HEK293T (cell line): ENCODE measurements at regions not wholly inside any gene's neighbourhood (a gene's known extent, or its start where the extent isn't known, plus 50 kb on each side); places are given as distances from the start of the nearest gene placed in this dataset.

Experiments used
- CTCF ChIA-PET: fragments of 350-600 bp; formaldehyde crosslinking; extraction: SDS; loops from one replicate; lab custom pipeline; 2021; ENCODE audit warnings: antibody characterized with exemption, inconsistent platforms; lab: Yijun Ruan, JAX
- POLR2A ChIA-PET: fragments of 350-600 bp; formaldehyde crosslinking; extraction: SDS; loops from one replicate; lab custom pipeline; 2020; ENCODE audit warnings: antibody characterized with exemption, inconsistent platforms; lab: Yijun Ruan, JAX
- DNase-seq: peaks from one replicate; pipeline ENCODE4 v3.0.0; 2012; ENCODE audit warnings: mixed read lengths; ENCODE audit errors: extremely low spot score
- ARNT ChIP-seq: fragments of 450-650 bp; IDR thresholded peaks from 2 replicates; pipeline ENCODE4 v1.6.1; 2017; ENCODE audit warnings: mild to moderate bottlenecking
- BHLHE40 ChIP-seq: fragments of 450-650 bp; IDR thresholded peaks from 2 replicates; pipeline ENCODE4 v1.6.1; 2016; ENCODE audit warnings: mild to moderate bottlenecking, moderate library complexity, borderline replicate concordance
- CTBP1 ChIP-seq: fragments of 450-650 bp; IDR thresholded peaks from 2 replicates; pipeline ENCODE4 v1.6.1; 2016; ENCODE audit warnings: borderline replicate concordance
- ELF4 ChIP-seq: fragments of 450-650 bp; IDR thresholded peaks from 2 replicates; pipeline ENCODE4 v1.6.1; 2017; ENCODE audit warnings: antibody characterized with exemption
- FOXA1 ChIP-seq: fragments of 450-650 bp; IDR thresholded peaks from 2 replicates; pipeline ENCODE4 v1.6.1; 2016; ENCODE audit warnings: mild to moderate bottlenecking
- FOXK2 ChIP-seq: fragments of 450-650 bp; IDR thresholded peaks from 2 replicates; pipeline ENCODE4 v1.6.1; 2016; ENCODE audit warnings: mild to moderate bottlenecking
- FOXM1 ChIP-seq: fragments of 450-650 bp; IDR thresholded peaks from 2 replicates; pipeline ENCODE4 v1.6.1; 2017; ENCODE audit warnings: mild to moderate bottlenecking, borderline replicate concordance
- HDGF ChIP-seq: fragments of 450-650 bp; IDR thresholded peaks from 2 replicates; pipeline ENCODE4 v1.6.1; 2017; ENCODE audit warnings: antibody characterized with exemption, borderline replicate concordance
- L3MBTL2 ChIP-seq: fragments of 450-650 bp; conservative IDR thresholded peaks from 2 replicates; pipeline ENCODE4 v1.6.1; 2016; ENCODE audit warnings: mild to moderate bottlenecking
- LEF1 ChIP-seq: fragments of 450-650 bp; IDR thresholded peaks from 2 replicates; pipeline ENCODE4 v1.6.1; 2017; ENCODE audit warnings: mild to moderate bottlenecking, borderline replicate concordance
- NFRKB ChIP-seq: fragments of 450-650 bp; IDR thresholded peaks from 2 replicates; pipeline ENCODE4 v1.6.1; 2016; ENCODE audit warnings: mild to moderate bottlenecking, moderate library complexity
- SP1 ChIP-seq: fragments of 450-650 bp; IDR thresholded peaks from 2 replicates; pipeline ENCODE4 v1.6.1; 2017
- SUZ12 ChIP-seq: fragments of 450-650 bp; IDR thresholded peaks from 2 replicates; pipeline ENCODE4 v1.6.1; 2016; ENCODE audit warnings: mild to moderate bottlenecking
- TARDBP ChIP-seq: fragments of 450-650 bp; IDR thresholded peaks from 2 replicates; pipeline ENCODE4 v1.6.1; 2016
- ZNF384 ChIP-seq: fragments of 450-650 bp; IDR thresholded peaks from 2 replicates; pipeline ENCODE4 v1.6.1; 2016
- TF ChIP-seq, protein P1 (sequence below): fragments of 450-650 bp; IDR thresholded peaks from 2 replicates; pipeline ENCODE4 v1.6.1; 2016

DNA sequence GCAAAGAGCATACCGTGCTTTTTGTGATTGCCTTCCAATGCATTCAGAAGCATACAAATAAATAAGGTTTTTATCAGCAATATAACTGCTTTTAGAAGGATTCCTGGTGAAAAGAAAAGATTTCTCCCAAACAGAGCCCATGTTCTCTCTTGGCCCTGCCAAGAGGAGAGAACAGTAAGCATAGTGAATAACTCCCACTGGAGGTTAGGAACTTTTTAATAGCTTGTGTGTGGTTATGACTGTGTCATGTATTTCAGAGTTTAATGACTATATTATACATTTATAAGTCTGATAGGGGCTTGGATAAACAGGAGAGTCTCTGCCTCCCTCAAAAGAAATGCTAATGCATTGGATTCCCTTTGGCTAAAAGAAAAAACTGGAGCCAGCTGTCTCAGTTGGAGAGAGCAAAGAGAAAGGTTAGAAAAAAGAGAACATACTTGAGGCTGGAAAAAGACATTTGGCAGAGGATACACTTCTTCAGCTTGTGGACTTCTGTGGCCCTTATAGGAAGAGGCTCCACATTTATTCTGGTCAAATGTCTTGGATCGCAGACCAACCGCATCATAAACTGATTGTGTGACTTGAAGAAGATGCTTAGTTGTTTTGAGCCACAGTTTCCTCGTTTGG is 63.0 kb upstream of the SPRED2 start:
- DNase-seq, result no peak
- no peak for TF ChIP-seq NFRKB
- ChIA-PET POLR2A (no interaction called here), CTCF (no interaction called here)

DNA sequence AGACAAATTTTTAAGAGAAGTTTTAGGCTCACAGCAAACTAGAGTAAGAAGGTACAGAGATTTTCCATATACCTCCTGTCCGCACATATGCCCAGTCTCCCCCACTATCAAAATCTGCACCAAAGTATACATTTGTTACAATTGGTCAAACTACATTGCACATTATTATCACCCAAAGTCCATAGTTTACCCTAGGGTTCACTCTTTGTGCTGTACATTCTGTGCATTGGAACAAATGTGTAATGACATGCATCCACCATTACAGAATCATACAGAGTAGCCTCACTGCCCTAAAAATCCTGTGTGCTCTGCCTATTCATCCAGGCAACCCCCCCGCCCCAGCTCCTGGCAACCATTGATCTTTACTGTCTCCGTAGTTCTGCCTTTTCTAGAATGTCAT is 61.7 kb upstream of the SPRED2 start:
- DNase-seq, result no peak
- ChIA-PET CTCF (no interaction called here), POLR2A (no interaction called here)
- TF ChIP-seq SP1 (no peak), ARNT (no peak), LEF1 (no peak), BHLHE40 (no peak), TARDBP (no peak), FOXK2 (no peak), HDGF (no peak)
- TF ChIP-seq, protein P1, sequence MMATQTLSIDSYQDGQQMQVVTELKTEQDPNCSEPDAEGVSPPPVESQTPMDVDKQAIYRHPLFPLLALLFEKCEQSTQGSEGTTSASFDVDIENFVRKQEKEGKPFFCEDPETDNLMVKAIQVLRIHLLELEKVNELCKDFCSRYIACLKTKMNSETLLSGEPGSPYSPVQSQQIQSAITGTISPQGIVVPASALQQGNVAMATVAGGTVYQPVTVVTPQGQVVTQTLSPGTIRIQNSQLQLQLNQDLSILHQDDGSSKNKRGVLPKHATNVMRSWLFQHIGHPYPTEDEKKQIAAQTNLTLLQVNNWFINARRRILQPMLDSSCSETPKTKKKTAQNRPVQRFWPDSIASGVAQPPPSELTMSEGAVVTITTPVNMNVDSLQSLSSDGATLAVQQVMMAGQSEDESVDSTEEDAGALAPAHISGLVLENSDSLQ, result no peak

DNA sequence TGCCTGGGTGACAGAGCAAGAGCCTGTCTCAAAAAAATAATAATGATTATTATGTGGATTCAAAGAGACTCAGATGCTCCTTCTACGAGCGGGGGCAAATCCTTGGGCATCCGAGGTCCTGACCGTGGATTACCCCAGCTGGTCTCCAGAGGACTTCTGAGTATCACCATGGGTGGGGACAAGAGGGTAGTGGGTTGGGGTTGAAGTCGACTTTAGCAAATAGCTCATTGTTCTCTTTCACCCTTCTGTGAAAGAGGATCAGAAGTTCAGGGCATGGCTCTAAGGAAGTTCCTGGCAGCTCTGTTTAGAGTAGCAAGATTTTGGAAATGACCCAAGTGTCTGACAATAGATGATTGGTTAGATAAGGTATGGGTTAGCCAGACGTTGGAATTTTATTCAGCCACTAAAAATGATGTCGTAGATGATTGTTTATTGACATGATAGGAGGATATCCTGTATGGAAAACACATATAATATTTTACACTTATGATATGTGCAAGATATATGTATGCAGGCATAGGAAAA is 59.0 kb upstream of the SPRED2 start:
- DNase-seq, result no peak
- TF ChIP-seq CTBP1 (no peak), HDGF (no peak), L3MBTL2 (no peak), SUZ12 (no peak), ELF4 (no peak), BHLHE40 (no peak), FOXM1 (no peak), LEF1 (no peak), ARNT (no peak), NFRKB (no peak), ZNF384 (no peak), TARDBP (no peak), FOXA1 (no peak), SP1 (no peak), FOXK2 (no peak)
- TF ChIP-seq, protein P1, result no peak
- ChIA-PET POLR2A (no interaction called here), CTCF (no interaction called here)

- ChIA-PET POLR2A (no interaction called here), CTCF (interaction anchor here (0.6 kb wide), 1 partner anchor 119 kb away, joined by 3 read pairs; no protein-coding TSS in a partner anchor)
These were observed 57.8 kb upstream of the SPRED2 start for GRCh38 chr2:65490222-65490621.

GRCh38 chr2:65489269-65489668 is 56.9 kb upstream of the SPRED2 start:
- ChIA-PET POLR2A (no interaction called here), CTCF (no interaction called here)
- TF ChIP-seq FOXA1 (no peak), CTBP1 (no peak), SUZ12 (no peak), NFRKB (no peak), HDGF (no peak), ARNT (no peak), ELF4 (no peak), TARDBP (no peak), LEF1 (no peak), SP1 (no peak)
- TF ChIP-seq, protein P1, result no peak
- peak; percentile 32 for DNase-seq

More at GRCh38 chr2:65490222-65490621, 57.8 kb upstream of the SPRED2 start:
- DNase-seq, result no peak
- TF ChIP-seq SUZ12 (no peak), HDGF (no peak), FOXA1 (no peak), ELF4 (no peak), ZNF384 (no peak), SP1 (no peak), TARDBP (no peak), FOXK2 (no peak), CTBP1 (no peak), LEF1 (no peak), BHLHE40 (no peak), FOXM1 (no peak)
- TF ChIP-seq, protein P1, result no peak

GRCh38 chr2:65488527-65488926 is 56.1 kb upstream of the SPRED2 start:
- no peak for DNase-seq
- CTCF ChIA-PET, result no interaction called here
- no peak for TF ChIP-seq FOXK2
- TF ChIP-seq FOXM1, result no peak
- TF ChIP-seq ZNF384, result no peak
- TF ChIP-seq SUZ12, result no peak
- no peak for TF ChIP-seq HDGF
- no peak for TF ChIP-seq ELF4
- no peak for TF ChIP-seq BHLHE40
- TF ChIP-seq ARNT, result no peak
- TF ChIP-seq SP1, result no peak
- TF ChIP-seq TARDBP, result no peak
- TF ChIP-seq, protein P1, result no peak
- no peak for TF ChIP-seq LEF1
- TF ChIP-seq FOXA1, result no peak
- POLR2A ChIA-PET, result no interaction called here
